ENCODE measurements at regions not wholly inside any gene's neighbourhood (a gene's known extent, or its start where the extent isn't known, plus 50 kb on each side); places are given as distances from the start of the nearest gene placed in this dataset.

GRCh38 chr12:9388379-9388778, 180.2 kb upstream of the PZP start:
- no peak for DNase-seq
- no peak for TF ChIP-seq POLR2A (IDR thresholded peaks at IDR 0.05)
- TF ChIP-seq CTCF (IDR thresholded peaks at IDR 0.05) = no peak
- no peak for TF ChIP-seq POLR2AphosphoS5 (IDR thresholded peaks at IDR 0.05)
- no peak for TF ChIP-seq EP300 (IDR thresholded peaks at IDR 0.05)
- no peaks in the 10 kb centered on the region for H3K27me3 ChIP-seq
- H3K4me1 ChIP-seq = no peaks in the 10 kb centered on the region
- intact Hi-C loops (cut with DNase I; ENCODE audit: low total_unique reads) = no loop called here
- H3K27ac ChIP-seq = no peak overlapping the region
- H3K36me3 ChIP-seq = no peaks in the 10 kb centered on the region
- no peak overlapping the region for H3K4me3 ChIP-seq
- WGBS, 5 donors = 39 to 68% (median 58%) methylated on average over 8 of the region's 8 CpGs
- H3K9me3 ChIP-seq = no peaks in the 10 kb centered on the region

GRCh38 chr12:9387450-9387849, 179.3 kb upstream of the PZP start:
- DNase-seq = no peak
- no peak overlapping the region for H3K27ac ChIP-seq
- no peaks in the 10 kb centered on the region for H3K4me1 ChIP-seq
- no peaks in the 10 kb centered on the region for H3K9me3 ChIP-seq
- no peaks in the 10 kb centered on the region for H3K36me3 ChIP-seq
- WGBS, 5 donors = 52 to 72% (median 65%) methylated on average over 2 of the region's 2 CpGs
- intact Hi-C loops (cut with DNase I; ENCODE audit: low total_unique reads) = no loop called here
- no peak for TF ChIP-seq POLR2AphosphoS5 (IDR thresholded peaks at IDR 0.05)
- no peak for TF ChIP-seq POLR2A (IDR thresholded peaks at IDR 0.05)
- TF ChIP-seq EP300 (IDR thresholded peaks at IDR 0.05) = no peak
- TF ChIP-seq CTCF (IDR thresholded peaks at IDR 0.05) = no peak
- H3K27me3 ChIP-seq = no peaks in the 10 kb centered on the region
- H3K4me3 ChIP-seq = no peak overlapping the region

- WGBS, 5 donors = 52 to 81% (median 58%) methylated on average over 4 of the region's 4 CpGs
- Histone ChIP-seq H3K36me3 (no peaks in the 10 kb centered on the region), H3K4me1 (no peaks in the 10 kb centered on the region), H3K9me3 (no peaks in the 10 kb centered on the region), H3K27ac (no peak overlapping the region), H3K4me3 (no peak overlapping the region), H3K27me3 (no peaks in the 10 kb centered on the region)
- intact Hi-C loops (cut with DNase I; ENCODE audit: low total_unique reads) = no loop called here
- TF ChIP-seq EP300 (IDR thresholded peaks at IDR 0.05) = no peak
- DNase-seq = no peak
Observed at GRCh38 chr12:9383585-9383984, 175.4 kb upstream of the PZP start.

- H3K4me1 ChIP-seq = no peaks in the 10 kb centered on the region
- TF ChIP-seq POLR2AphosphoS5 (IDR thresholded peaks at IDR 0.05) (no peak), EP300 (IDR thresholded peaks at IDR 0.05) (no peak), POLR2A (IDR thresholded peaks at IDR 0.05) (no peak), CTCF (IDR thresholded peaks at IDR 0.05) (no peak)
- H3K4me3 ChIP-seq = no peak overlapping the region
- H3K27ac ChIP-seq = no peak overlapping the region
- intact Hi-C loops (cut with DNase I; ENCODE audit: low total_unique reads) = no loop called here
- no peaks in the 10 kb centered on the region for H3K27me3 ChIP-seq
- 72 to 89% (median 85%) methylated on average over 2 of the region's 2 CpGs for WGBS, 5 donors
- DNase-seq = no peak
- no peaks in the 10 kb centered on the region for H3K9me3 ChIP-seq
- no peaks in the 10 kb centered on the region for H3K36me3 ChIP-seq
Observed at GRCh38 chr12:9381619-9382018, 173.4 kb upstream of the PZP start.

- TF ChIP-seq EP300 (IDR thresholded peaks at IDR 0.05) (no peak), POLR2AphosphoS5 (IDR thresholded peaks at IDR 0.05) (no peak), POLR2A (IDR thresholded peaks at IDR 0.05) (no peak), CTCF (IDR thresholded peaks at IDR 0.05) (no peak)
- peaks cover 0 to 4% (median 0%) of the 10 kb centered on the region in 3 donors for H3K27me3 ChIP-seq
Observed at GRCh38 chr12:9380650-9381049, 172.5 kb upstream of the PZP start.

More at GRCh38 chr12:9380650-9381049, 172.5 kb upstream of the PZP start:
- H3K27ac ChIP-seq = no peak overlapping the region
- no peak overlapping the region for H3K4me3 ChIP-seq
- DNase-seq = no peak
- no peaks in the 10 kb centered on the region for H3K4me1 ChIP-seq
- H3K36me3 ChIP-seq = no peaks in the 10 kb centered on the region
- intact Hi-C loops (cut with DNase I; ENCODE audit: low total_unique reads) = no loop called here
- no peaks in the 10 kb centered on the region for H3K9me3 ChIP-seq
- WGBS, 5 donors = 93 to 98% (median 96%) methylated on average over 4 of the region's 4 CpGs
